ENCODE measurements at regions not wholly inside any gene's neighbourhood (a gene's known extent, or its start where the extent isn't known, plus 50 kb on each side); places are given as distances from the start of the nearest gene placed in this dataset.

DNA sequence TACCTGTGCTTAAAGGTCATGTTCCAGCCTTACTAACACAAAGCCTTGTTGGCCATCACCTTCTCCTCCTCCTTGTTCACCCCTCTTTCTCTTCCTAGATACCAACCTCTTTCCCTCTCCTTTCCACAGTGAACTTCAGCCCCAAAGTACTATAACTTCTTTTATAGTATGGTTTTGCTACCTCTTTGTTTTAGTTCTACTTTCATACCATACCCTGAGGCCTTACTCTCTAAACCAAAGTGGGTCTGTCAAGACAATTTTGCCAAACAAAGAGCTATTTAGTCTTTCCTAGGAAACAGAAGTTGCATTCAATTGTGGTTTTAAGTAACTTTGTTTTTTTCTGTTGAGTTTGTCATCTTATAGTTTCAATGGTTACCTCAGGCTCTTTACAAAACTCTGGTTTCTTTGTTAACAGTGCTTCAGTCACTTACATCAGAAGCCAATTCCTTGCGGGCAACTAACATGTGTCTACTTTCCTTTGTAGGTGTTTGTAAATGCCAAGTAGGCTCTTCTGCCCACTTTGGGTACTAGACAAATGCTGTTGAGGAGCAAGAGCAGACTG lies 623.9 kb upstream of the PKN2 start:
- Histone ChIP-seq H3K9me3 (ENCODE audit: control insufficient read depth, low read length) (no peaks in the 10 kb centered on the region), H3K4me3 (ENCODE audit: low read length) (no peak overlapping the region), H3K4me1 (ENCODE audit: control insufficient read depth, insufficient read depth, low read length) (no peaks in the 10 kb centered on the region), H3K36me3 (ENCODE audit: control insufficient read depth, insufficient read depth, low read length) (no peaks in the 10 kb centered on the region), H3K9ac (ENCODE audit: extremely low read depth, low read length, poor library complexity, severe bottlenecking) (no peak overlapping the region), H3K27me3 (ENCODE audit: control insufficient read depth, insufficient read depth, low read length, poor library complexity, severe bottlenecking) (no peaks in the 10 kb centered on the region), H3K27ac (ENCODE audit: low read depth, low read length) (no peak overlapping the region)
- TF ChIP-seq, protein P1, sequence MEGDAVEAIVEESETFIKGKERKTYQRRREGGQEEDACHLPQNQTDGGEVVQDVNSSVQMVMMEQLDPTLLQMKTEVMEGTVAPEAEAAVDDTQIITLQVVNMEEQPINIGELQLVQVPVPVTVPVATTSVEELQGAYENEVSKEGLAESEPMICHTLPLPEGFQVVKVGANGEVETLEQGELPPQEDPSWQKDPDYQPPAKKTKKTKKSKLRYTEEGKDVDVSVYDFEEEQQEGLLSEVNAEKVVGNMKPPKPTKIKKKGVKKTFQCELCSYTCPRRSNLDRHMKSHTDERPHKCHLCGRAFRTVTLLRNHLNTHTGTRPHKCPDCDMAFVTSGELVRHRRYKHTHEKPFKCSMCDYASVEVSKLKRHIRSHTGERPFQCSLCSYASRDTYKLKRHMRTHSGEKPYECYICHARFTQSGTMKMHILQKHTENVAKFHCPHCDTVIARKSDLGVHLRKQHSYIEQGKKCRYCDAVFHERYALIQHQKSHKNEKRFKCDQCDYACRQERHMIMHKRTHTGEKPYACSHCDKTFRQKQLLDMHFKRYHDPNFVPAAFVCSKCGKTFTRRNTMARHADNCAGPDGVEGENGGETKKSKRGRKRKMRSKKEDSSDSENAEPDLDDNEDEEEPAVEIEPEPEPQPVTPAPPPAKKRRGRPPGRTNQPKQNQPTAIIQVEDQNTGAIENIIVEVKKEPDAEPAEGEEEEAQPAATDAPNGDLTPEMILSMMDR (conservative IDR thresholded peaks at IDR 0.05) = no peak
- Mint-ChIP-seq H3K4me1 (no peaks in the 10 kb centered on the region), H3K4me3 (no peak overlapping the region), H3K27ac (no peak overlapping the region), H3K36me3 (ENCODE audit: low read depth) (no peaks in the 10 kb centered on the region), H3K9me3 (no peaks in the 10 kb centered on the region), H3K27me3 (ENCODE audit: insufficient read depth) (no peaks in the 10 kb centered on the region)
- 100% methylated on average over 1 of the region's 1 CpG; no CpG with 5 or more reads in 1 of the 2 experiments for WGBS, 2 experiments (ENCODE audit: insufficient coverage in 1 of 2, insufficient read length in 1 of 2)
- no peak for DNase-seq

DNA sequence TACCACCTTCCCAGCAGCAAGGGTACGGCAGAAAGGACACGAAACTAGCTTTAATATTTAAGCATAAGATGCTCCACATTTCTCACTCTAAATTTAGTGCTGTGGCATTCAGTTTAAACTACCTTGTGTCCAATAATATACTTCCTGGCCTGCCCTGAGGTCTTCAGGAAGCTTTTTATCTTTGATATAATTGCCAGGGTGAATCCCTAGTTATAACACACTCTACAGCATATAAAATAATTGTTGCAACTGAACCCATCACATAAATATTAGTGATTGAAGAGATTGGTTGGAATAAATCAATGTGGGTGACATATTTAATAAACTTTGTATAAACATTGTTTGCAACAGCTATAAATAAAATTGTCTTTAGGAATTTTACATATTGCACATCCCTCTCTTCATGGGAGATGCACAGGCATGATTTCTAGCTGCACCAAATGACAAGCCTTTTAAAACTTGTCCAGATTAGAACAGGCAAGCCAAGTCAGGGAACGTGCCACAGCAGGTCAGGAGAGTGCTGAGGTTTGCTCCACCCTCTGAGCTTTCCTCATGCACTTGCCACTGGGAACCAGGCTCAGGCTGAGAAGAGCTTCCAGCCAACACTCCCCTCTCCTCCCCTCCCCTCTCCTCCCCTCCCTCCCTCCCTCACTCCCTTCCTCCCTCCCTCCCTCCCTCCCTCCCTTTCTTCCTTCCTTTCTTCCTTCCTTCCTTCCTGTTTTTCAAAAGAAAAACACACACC lies 623.2 kb upstream of the PKN2 start:
- H3K27ac Mint-ChIP-seq = no peak overlapping the region
- Histone ChIP-seq H3K4me3 (ENCODE audit: low read length) (no peak overlapping the region), H3K4me1 (ENCODE audit: control insufficient read depth, insufficient read depth, low read length) (no peaks in the 10 kb centered on the region), H3K27me3 (ENCODE audit: control insufficient read depth, insufficient read depth, low read length, poor library complexity, severe bottlenecking) (no peaks in the 10 kb centered on the region), H3K9me3 (ENCODE audit: control insufficient read depth, low read length) (no peaks in the 10 kb centered on the region), H3K27ac (ENCODE audit: low read depth, low read length) (no peak overlapping the region), H3K9ac (ENCODE audit: extremely low read depth, low read length, poor library complexity, severe bottlenecking) (no peak overlapping the region), H3K36me3 (ENCODE audit: control insufficient read depth, insufficient read depth, low read length) (no peaks in the 10 kb centered on the region)
- WGBS, 2 experiments (ENCODE audit: insufficient coverage in 1 of 2, insufficient read length in 1 of 2) = 88 to 94% methylated on average over 3 of the region's 3 CpGs
- TF ChIP-seq, protein P1 (conservative IDR thresholded peaks at IDR 0.05) = no peak
- H3K4me3 Mint-ChIP-seq = no peak overlapping the region
- H3K27me3 Mint-ChIP-seq (ENCODE audit: insufficient read depth) = no peaks in the 10 kb centered on the region
- DNase-seq = no peak
- H3K4me1 Mint-ChIP-seq = no peaks in the 10 kb centered on the region
- H3K9me3 Mint-ChIP-seq = no peaks in the 10 kb centered on the region
- no peaks in the 10 kb centered on the region for H3K36me3 Mint-ChIP-seq (ENCODE audit: low read depth)

DNA sequence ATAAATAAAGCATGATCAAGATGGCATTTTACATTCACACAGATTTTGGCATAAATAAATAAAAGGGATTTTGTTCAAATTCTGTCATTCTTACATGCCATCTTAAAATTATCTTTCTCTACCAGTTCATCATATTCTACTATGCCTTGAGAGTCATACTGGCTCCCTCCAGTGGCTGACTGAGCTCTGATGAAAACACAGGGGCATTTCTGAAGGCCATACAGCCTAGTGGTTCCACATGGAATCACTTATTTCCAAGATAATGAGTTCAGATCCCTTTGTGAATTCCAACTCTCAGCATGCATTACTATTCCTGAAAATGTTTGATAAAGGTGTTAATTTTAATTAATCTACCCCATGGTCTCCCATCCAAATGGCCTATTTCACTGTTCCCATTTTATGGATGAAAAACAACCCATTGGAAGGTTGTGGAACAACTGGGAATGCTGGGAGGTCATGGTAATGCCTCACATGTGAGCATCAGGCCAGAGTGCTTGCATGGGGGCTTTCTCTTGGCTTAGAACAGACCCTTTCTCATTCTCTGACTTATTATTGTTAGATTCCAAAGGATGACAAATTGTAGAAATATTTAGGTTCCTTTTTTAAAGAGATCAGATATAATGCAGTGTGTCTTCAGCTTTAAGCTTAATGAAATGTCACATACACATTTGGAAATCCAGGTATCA lies 622.4 kb upstream of the PKN2 start:
- no peaks in the 10 kb centered on the region for H3K27me3 ChIP-seq (ENCODE audit: control insufficient read depth, insufficient read depth, low read length, poor library complexity, severe bottlenecking)
- H3K27ac Mint-ChIP-seq = no peak overlapping the region
- no peaks in the 10 kb centered on the region for H3K4me1 Mint-ChIP-seq
- H3K4me1 ChIP-seq (ENCODE audit: control insufficient read depth, insufficient read depth, low read length) = no peaks in the 10 kb centered on the region
- no peaks in the 10 kb centered on the region for H3K36me3 ChIP-seq (ENCODE audit: control insufficient read depth, insufficient read depth, low read length)
- H3K4me3 Mint-ChIP-seq = no peak overlapping the region
- H3K9ac ChIP-seq (ENCODE audit: extremely low read depth, low read length, poor library complexity, severe bottlenecking) = no peak overlapping the region
- H3K27ac ChIP-seq (ENCODE audit: low read depth, low read length) = no peak overlapping the region
- H3K9me3 Mint-ChIP-seq = no peaks in the 10 kb centered on the region
- DNase-seq = peak; percentile 84
- no peak overlapping the region for H3K4me3 ChIP-seq (ENCODE audit: low read length)
- no peaks in the 10 kb centered on the region for H3K36me3 Mint-ChIP-seq (ENCODE audit: low read depth)
- no peaks in the 10 kb centered on the region for H3K9me3 ChIP-seq (ENCODE audit: control insufficient read depth, low read length)
- H3K27me3 Mint-ChIP-seq (ENCODE audit: insufficient read depth) = no peaks in the 10 kb centered on the region
- TF ChIP-seq, protein P1 (conservative IDR thresholded peaks at IDR 0.05) = peak; percentile 97
